HEK293 (cell line): ENCODE measurements at regions not wholly inside any gene's neighbourhood (a gene's known extent, or its start where the extent isn't known, plus 50 kb on each side); places are given as distances from the start of the nearest gene placed in this dataset.

ENCODE experiments used
- CTCF ChIA-PET: fragments of 350-600 bp; formaldehyde crosslinking; extraction: SDS; loops from one replicate; lab custom pipeline; 2021; ENCODE audit warnings: antibody characterized with exemption; lab: Yijun Ruan, JAX
- POLR2A ChIA-PET: fragments of 300-600 bp; formaldehyde crosslinking; extraction: SDS; loops from one replicate; lab custom pipeline; 2020; ENCODE audit warnings: antibody characterized with exemption, inconsistent platforms; lab: Yijun Ruan, JAX
- H3K27ac ChIP-seq: fragments of 200-500 bp; sonication (Bioruptor generic); 2 replicates; pipeline ENCODE4 v1.5.1; 2014; ENCODE audit warnings: low read depth, low read length, control low read depth, inconsistent platforms; ENCODE audit errors: extremely low read depth
- H3K36me3 ChIP-seq, 2 experiments: fragments of 200-500 bp in 1 of 2; sonication (Bioruptor generic) in 1 of 2; 1 replicate in 1 of 2; 2 replicates in 1 of 2; pipeline ENCODE4 v1.5.1; 2014 to 2017; ENCODE audit warnings: inconsistent platforms in 2 of 2, low read length in 2 of 2; ENCODE audit not compliant: control insufficient read depth in 2 of 2, insufficient read depth in 1 of 2
- H3K4me1 ChIP-seq: fragments of 200-500 bp; sonication (Bioruptor generic); 2 replicates; pipeline ENCODE4 v1.5.1; 2014; ENCODE audit warnings: mild to moderate bottlenecking, low read length, inconsistent platforms; ENCODE audit not compliant: control insufficient read depth, insufficient read depth
- H3K4me3 ChIP-seq: 2 replicates; pipeline ENCODE4 v1.5.1; 2011; ENCODE audit warnings: low read depth, mild to moderate bottlenecking, control low read depth, low read length, moderate library complexity
- H3K9me3 ChIP-seq: fragments of 200-500 bp; sonication (Bioruptor generic); 2 replicates; pipeline ENCODE4 v1.5.1; 2014; ENCODE audit warnings: low read depth, low read length, inconsistent platforms; ENCODE audit not compliant: control insufficient read depth, insufficient read depth
- GLI2 ChIP-seq: fragments of 450-650 bp; formaldehyde crosslinking; IDR thresholded peaks from 2 replicates; pipeline ENCODE4; 2017; ENCODE audit warnings: missing biosample characterization, missing genetic modification characterization, low read depth, borderline replicate concordance
- HOXA7 ChIP-seq: sonication (generic); formaldehyde crosslinking; IDR thresholded peaks from 2 replicates; pipeline ENCODE4 v1.8.1; 2022; ENCODE audit warnings: missing genetic modification reagents, borderline replicate concordance
- HOXD13 ChIP-seq: sonication (generic); formaldehyde crosslinking; IDR thresholded peaks from 2 replicates; pipeline ENCODE4 v1.8.0; 2022; ENCODE audit warnings: missing genetic modification reagents, borderline replicate concordance
- MZF1 ChIP-seq: fragments of 450-650 bp; formaldehyde crosslinking; IDR thresholded peaks from 2 replicates; pipeline ENCODE4 v1.5.1; 2017; ENCODE audit warnings: missing biosample characterization, missing genetic modification characterization, borderline replicate concordance
- SCRT2 ChIP-seq: fragments of 450-650 bp; formaldehyde crosslinking; IDR thresholded peaks from 2 replicates; pipeline ENCODE4 v1.5.1; 2016; ENCODE audit warnings: missing biosample characterization, missing genetic modification characterization
- TCF7L2 ChIP-seq: IDR thresholded peaks from 2 replicates; pipeline ENCODE4 v1.6.1; 2011; ENCODE audit warnings: low read depth, mild to moderate bottlenecking, inconsistent platforms, low read length, moderate library complexity, borderline replicate concordance
- YY1 ChIP-seq: fragments of 450-650 bp; formaldehyde crosslinking; IDR thresholded peaks from 2 replicates; pipeline ENCODE4 v1.5.1; 2018; ENCODE audit warnings: missing biosample characterization, missing genetic modification characterization
- ZBTB48 ChIP-seq: fragments of 450-650 bp; formaldehyde crosslinking; IDR thresholded peaks from 2 replicates; pipeline ENCODE4 v1.5.1; 2016; ENCODE audit warnings: missing biosample characterization, missing genetic modification characterization
- ZBTB8A ChIP-seq: fragments of 450-650 bp; formaldehyde crosslinking; IDR thresholded peaks from 2 replicates; pipeline ENCODE4 v1.5.1; 2016; ENCODE audit warnings: missing biosample characterization, missing genetic modification characterization
- ZEB2 ChIP-seq: fragments of 450-650 bp; formaldehyde crosslinking; IDR thresholded peaks from 2 replicates; pipeline ENCODE4 v1.5.1; 2016; ENCODE audit warnings: missing biosample characterization, missing genetic modification characterization
- ZFP3 ChIP-seq: fragments of 450-650 bp; formaldehyde crosslinking; IDR thresholded peaks from 2 replicates; pipeline ENCODE4 v1.5.1; 2016; ENCODE audit warnings: low read depth, missing biosample characterization, missing genetic modification characterization
- ZIC2 ChIP-seq: fragments of 450-650 bp; formaldehyde crosslinking; IDR thresholded peaks from 2 replicates; pipeline ENCODE4 v1.5.1; 2016; ENCODE audit warnings: missing biosample characterization, missing genetic modification characterization
- ZNF10 ChIP-seq: fragments of 450-650 bp; formaldehyde crosslinking; IDR thresholded peaks from 2 replicates; pipeline ENCODE4 v1.5.1; 2017; ENCODE audit warnings: missing biosample characterization, missing genetic modification characterization
- ZNF112 ChIP-seq: fragments of 450-650 bp; formaldehyde crosslinking; IDR thresholded peaks from 2 replicates; pipeline ENCODE4 v1.5.0; 2017; ENCODE audit warnings: missing biosample characterization, missing genetic modification characterization
- ZNF133 ChIP-seq: fragments of 450-650 bp; formaldehyde crosslinking; IDR thresholded peaks from 2 replicates; pipeline ENCODE4 v1.5.1; 2016; ENCODE audit warnings: missing biosample characterization, missing genetic modification characterization
- ZNF248 ChIP-seq: fragments of 450-650 bp; formaldehyde crosslinking; IDR thresholded peaks from 2 replicates; pipeline ENCODE4 v1.5.1; 2017; ENCODE audit warnings: missing biosample characterization, missing genetic modification characterization
- ZNF341 ChIP-seq: fragments of 450-650 bp; formaldehyde crosslinking; IDR thresholded peaks from 2 replicates; pipeline ENCODE4; 2016; ENCODE audit warnings: low read depth, missing biosample characterization, missing genetic modification characterization
- ZNF426 ChIP-seq: fragments of 450-650 bp; formaldehyde crosslinking; IDR thresholded peaks from 2 replicates; pipeline ENCODE4 v1.5.1; 2017; ENCODE audit warnings: missing biosample characterization, missing genetic modification characterization, mild to moderate bottlenecking, inconsistent platforms, moderate library complexity
- ZNF530 ChIP-seq: fragments of 450-650 bp; formaldehyde crosslinking; IDR thresholded peaks from 2 replicates; pipeline ENCODE4 v1.5.1; 2016; ENCODE audit warnings: low read depth, missing biosample characterization, missing genetic modification characterization
- ZNF560 ChIP-seq: fragments of 450-650 bp; formaldehyde crosslinking; IDR thresholded peaks from 2 replicates; pipeline ENCODE4 v1.5.1; 2017; ENCODE audit warnings: missing biosample characterization, missing genetic modification characterization, borderline replicate concordance
- ZNF585B ChIP-seq: fragments of 450-650 bp; formaldehyde crosslinking; IDR thresholded peaks from 2 replicates; pipeline ENCODE4 v1.5.1; 2016; ENCODE audit warnings: missing biosample characterization, missing genetic modification characterization
- ZNF610 ChIP-seq: fragments of 450-650 bp; formaldehyde crosslinking; IDR thresholded peaks from 2 replicates; pipeline ENCODE4 v1.5.1; 2016; ENCODE audit warnings: missing biosample characterization, missing genetic modification characterization, borderline replicate concordance
- ZNF747 ChIP-seq: fragments of 450-650 bp; formaldehyde crosslinking; IDR thresholded peaks from 2 replicates; pipeline ENCODE4 v1.5.1; 2016; ENCODE audit warnings: missing biosample characterization, missing genetic modification characterization
- ZSCAN23 ChIP-seq: fragments of 450-650 bp; formaldehyde crosslinking; IDR thresholded peaks from 2 replicates; pipeline ENCODE4 v1.5.1; 2016; ENCODE audit warnings: missing biosample characterization, missing genetic modification characterization
- TF ChIP-seq, protein P1 (sequence below): fragments of 450-650 bp; formaldehyde crosslinking; IDR thresholded peaks from 2 replicates; pipeline ENCODE4 v1.5.1; 2016; ENCODE audit warnings: missing biosample characterization, missing genetic modification characterization, low read depth
- TF ChIP-seq, protein P2 (sequence below): fragments of 450-650 bp; formaldehyde crosslinking; conservative IDR thresholded peaks from 2 replicates; pipeline ENCODE4 v1.5.1; 2016; ENCODE audit warnings: low read depth, missing biosample characterization, missing genetic modification characterization
- TF ChIP-seq, protein P3 (sequence below): fragments of 450-650 bp; formaldehyde crosslinking; IDR thresholded peaks from 2 replicates; pipeline ENCODE4 v1.5.1; 2016; ENCODE audit warnings: missing biosample characterization, missing genetic modification characterization, low read depth
- TF ChIP-seq, protein P4 (sequence below): fragments of 450-650 bp; formaldehyde crosslinking; IDR thresholded peaks from 2 replicates; pipeline ENCODE4 v1.5.1; 2016; ENCODE audit warnings: missing biosample characterization, missing genetic modification characterization, borderline replicate concordance
- TF ChIP-seq, protein P5 (sequence below): IDR thresholded peaks from 2 replicates; pipeline ENCODE4 v1.6.1; 2011; ENCODE audit warnings: mild to moderate bottlenecking, low read depth, low read length, borderline replicate concordance

DNA sequence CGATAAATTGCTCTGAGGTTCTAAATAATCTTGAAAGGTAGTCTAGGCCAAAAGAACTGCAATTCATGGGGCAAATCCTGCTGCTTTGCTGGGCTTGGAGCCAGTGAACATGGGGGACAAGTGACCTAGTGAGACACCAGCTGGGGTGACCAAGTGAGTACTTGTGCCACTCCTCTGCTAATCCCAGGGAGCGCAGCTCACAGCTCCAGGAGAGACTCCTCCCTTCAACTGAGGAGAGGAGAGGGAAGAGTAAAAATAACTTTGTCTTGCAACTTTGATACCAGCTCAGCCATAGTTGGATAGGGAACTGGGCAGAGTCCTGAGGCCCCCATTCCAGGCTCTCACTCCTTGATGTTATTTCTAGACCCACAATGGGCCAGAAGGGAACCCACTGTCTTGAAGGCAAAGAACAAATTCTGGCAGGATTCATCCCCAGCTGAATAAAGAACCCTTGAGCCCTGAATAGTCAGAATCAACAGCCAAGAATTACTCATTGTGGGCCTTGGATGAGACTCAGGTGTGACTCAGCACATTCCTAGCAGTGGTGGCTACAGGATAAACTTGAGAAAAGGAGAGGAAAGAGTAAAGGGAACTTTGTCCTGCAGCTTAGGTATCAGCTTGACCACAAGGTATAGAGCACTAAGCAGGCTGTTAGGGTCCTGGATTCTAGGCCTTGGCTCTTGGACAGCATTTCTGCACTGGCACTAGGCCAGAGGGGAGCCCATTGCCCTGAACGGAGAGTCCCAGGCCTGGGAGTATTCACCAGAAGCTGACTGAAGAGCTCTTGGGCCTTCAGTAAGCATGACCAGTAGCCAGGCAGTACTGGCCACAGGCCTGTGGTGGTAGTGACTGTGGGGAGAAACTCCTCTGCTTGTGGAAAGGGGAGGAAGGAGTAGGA, 288.3 kb upstream of the CDH18 start:
- ChIA-PET POLR2A (no interaction called here), CTCF (no interaction called here)
- Histone ChIP-seq H3K4me1 (no peaks in the 10 kb centered on the region), H3K36me3 (no peaks in the 10 kb centered on the region), H3K27ac (no peak overlapping the region), H3K4me3 (no peak overlapping the region), H3K9me3 (no peaks in the 10 kb centered on the region)
- no peak for TF ChIP-seq SCRT2 (tag by site-specific recombination)

DNA sequence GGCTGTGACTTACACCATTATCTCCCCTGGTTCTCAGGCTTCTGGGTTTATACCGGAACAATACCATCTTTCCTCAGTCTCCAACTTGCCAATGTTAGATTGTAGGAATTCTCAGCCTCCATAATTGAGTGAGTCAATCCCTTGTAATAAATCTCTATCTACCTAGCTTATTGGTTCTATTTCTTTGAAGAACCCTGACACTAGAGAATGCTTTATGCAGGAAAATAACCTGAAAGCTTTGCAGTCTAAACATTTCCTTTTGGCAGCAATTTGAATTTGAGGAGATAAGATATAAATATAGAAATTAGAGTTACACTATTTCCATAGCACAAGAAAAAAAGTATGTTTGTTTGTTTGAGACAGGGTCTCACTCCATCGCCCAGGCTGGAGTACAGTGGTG, 278.1 kb upstream of the CDH18 start:
- no peaks in the 10 kb centered on the region for H3K4me1 ChIP-seq
- CTCF ChIA-PET, result no interaction called here

DNA sequence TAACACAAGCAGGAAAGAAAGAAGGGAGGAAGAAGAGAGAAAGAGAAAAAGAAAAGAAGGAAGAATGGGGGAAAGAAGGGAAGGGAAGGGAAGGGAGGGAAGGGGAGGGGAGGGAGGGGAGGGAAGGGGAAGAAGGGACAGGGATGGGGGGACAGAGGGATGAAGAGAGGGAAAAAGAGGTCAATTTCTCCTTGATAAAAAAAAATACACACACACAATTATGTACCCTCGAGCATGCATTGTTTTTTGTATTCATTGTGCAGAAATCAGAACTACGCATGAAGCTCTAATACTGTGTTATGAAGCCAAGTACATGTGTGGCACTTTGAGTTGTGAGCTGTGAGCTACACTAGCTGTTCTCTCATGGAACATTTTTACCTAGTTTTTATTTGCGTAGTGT, 274.9 kb upstream of the CDH18 start:
- Histone ChIP-seq H3K4me1 (no peaks in the 10 kb centered on the region), H3K36me3 (no peaks in the 10 kb centered on the region), H3K4me3 (no peak overlapping the region), H3K27ac (no peak overlapping the region), H3K9me3 (no peaks in the 10 kb centered on the region)
- ChIA-PET POLR2A (no interaction called here), CTCF (no interaction called here)
- no peak for TF ChIP-seq ZNF530 (tag by site-specific recombination)
- no peak for TF ChIP-seq HOXA7 (CRISPR knock-in tag)
- TF ChIP-seq ZNF10 (tag by site-specific recombination), result no peak
- no peak for TF ChIP-seq ZBTB8A (tag by site-specific recombination)
- TF ChIP-seq, protein P1, sequence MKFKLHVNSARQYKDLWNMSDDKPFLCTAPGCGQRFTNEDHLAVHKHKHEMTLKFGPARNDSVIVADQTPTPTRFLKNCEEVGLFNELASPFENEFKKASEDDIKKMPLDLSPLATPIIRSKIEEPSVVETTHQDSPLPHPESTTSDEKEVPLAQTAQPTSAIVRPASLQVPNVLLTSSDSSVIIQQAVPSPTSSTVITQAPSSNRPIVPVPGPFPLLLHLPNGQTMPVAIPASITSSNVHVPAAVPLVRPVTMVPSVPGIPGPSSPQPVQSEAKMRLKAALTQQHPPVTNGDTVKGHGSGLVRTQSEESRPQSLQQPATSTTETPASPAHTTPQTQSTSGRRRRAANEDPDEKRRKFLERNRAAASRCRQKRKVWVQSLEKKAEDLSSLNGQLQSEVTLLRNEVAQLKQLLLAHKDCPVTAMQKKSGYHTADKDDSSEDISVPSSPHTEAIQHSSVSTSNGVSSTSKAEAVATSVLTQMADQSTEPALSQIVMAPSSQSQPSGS, result no peak
- TF ChIP-seq, protein P2, sequence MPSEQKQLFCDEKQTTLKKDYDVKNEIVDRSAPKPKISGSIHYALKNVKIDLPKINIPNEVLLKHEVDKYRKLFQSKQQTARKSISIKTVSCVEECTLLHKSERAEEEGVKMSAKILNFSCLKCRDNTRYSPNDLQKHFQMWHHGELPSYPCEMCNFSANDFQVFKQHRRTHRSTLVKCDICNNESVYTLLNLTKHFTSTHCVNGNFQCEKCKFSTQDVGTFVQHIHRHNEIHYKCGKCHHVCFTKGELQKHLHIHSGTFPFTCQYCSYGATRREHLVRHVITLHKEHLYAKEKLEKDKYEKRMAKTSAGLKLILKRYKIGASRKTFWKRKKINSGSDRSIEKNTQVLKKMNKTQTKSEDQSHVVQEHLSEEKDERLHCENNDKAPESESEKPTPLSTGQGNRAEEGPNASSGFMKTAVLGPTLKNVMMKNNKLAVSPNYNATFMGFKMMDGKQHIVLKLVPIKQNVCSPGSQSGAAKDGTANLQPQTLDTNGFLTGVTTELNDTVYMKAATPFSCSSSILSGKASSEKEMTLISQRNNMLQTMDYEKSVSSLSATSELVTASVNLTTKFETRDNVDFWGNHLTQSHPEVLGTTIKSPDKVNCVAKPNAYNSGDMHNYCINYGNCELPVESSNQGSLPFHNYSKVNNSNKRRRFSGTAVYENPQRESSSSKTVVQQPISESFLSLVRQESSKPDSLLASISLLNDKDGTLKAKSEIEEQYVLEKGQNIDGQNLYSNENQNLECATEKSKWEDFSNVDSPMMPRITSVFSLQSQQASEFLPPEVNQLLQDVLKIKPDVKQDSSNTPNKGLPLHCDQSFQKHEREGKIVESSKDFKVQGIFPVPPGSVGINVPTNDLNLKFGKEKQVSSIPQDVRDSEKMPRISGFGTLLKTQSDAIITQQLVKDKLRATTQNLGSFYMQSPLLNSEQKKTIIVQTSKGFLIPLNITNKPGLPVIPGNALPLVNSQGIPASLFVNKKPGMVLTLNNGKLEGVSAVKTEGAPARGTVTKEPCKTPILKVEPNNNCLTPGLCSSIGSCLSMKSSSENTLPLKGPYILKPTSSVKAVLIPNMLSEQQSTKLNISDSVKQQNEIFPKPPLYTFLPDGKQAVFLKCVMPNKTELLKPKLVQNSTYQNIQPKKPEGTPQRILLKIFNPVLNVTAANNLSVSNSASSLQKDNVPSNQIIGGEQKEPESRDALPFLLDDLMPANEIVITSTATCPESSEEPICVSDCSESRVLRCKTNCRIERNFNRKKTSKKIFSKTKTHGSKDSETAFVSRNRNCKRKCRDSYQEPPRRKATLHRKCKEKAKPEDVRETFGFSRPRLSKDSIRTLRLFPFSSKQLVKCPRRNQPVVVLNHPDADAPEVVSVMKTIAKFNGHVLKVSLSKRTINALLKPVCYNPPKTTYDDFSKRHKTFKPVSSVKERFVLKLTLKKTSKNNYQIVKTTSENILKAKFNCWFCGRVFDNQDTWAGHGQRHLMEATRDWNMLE (tag by site-specific recombination), result no peak
- TF ChIP-seq ZIC2 (tag by site-specific recombination), result no peak
- TF ChIP-seq, protein P3, sequence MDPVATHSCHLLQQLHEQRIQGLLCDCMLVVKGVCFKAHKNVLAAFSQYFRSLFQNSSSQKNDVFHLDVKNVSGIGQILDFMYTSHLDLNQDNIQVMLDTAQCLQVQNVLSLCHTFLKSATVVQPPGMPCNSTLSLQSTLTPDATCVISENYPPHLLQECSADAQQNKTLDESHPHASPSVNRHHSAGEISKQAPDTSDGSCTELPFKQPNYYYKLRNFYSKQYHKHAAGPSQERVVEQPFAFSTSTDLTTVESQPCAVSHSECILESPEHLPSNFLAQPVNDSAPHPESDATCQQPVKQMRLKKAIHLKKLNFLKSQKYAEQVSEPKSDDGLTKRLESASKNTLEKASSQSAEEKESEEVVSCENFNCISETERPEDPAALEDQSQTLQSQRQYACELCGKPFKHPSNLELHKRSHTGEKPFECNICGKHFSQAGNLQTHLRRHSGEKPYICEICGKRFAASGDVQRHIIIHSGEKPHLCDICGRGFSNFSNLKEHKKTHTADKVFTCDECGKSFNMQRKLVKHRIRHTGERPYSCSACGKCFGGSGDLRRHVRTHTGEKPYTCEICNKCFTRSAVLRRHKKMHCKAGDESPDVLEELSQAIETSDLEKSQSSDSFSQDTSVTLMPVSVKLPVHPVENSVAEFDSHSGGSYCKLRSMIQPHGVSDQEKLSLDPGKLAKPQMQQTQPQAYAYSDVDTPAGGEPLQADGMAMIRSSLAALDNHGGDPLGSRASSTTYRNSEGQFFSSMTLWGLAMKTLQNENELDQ (tag by site-specific recombination), result no peak
- TF ChIP-seq, protein P4, sequence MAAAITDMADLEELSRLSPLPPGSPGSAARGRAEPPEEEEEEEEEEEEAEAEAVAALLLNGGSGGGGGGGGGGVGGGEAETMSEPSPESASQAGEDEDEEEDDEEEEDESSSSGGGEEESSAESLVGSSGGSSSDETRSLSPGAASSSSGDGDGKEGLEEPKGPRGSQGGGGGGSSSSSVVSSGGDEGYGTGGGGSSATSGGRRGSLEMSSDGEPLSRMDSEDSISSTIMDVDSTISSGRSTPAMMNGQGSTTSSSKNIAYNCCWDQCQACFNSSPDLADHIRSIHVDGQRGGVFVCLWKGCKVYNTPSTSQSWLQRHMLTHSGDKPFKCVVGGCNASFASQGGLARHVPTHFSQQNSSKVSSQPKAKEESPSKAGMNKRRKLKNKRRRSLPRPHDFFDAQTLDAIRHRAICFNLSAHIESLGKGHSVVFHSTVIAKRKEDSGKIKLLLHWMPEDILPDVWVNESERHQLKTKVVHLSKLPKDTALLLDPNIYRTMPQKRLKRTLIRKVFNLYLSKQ (tag by site-specific recombination), result no peak
- TF ChIP-seq HOXD13, result no peak

More for the DNA sequence above, 278.1 kb upstream of the CDH18 start:
- no peaks in the 10 kb centered on the region for H3K9me3 ChIP-seq
- H3K27ac ChIP-seq, result no peak overlapping the region
- POLR2A ChIA-PET, result no interaction called here
- no peak for TF ChIP-seq ZNF133 (tag by site-specific recombination)
- no peak for TF ChIP-seq ZNF585B
- no peak for TF ChIP-seq ZEB2
- no peak for TF ChIP-seq TCF7L2
- no peak for TF ChIP-seq ZNF747 (tag by site-specific recombination)
- TF ChIP-seq ZNF341 (tag by site-specific recombination), result no peak
- TF ChIP-seq, protein P5, sequence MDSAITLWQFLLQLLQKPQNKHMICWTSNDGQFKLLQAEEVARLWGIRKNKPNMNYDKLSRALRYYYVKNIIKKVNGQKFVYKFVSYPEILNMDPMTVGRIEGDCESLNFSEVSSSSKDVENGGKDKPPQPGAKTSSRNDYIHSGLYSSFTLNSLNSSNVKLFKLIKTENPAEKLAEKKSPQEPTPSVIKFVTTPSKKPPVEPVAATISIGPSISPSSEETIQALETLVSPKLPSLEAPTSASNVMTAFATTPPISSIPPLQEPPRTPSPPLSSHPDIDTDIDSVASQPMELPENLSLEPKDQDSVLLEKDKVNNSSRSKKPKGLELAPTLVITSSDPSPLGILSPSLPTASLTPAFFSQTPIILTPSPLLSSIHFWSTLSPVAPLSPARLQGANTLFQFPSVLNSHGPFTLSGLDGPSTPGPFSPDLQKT, result no peak
- no peak for TF ChIP-seq ZNF248 (tag by site-specific recombination)
- TF ChIP-seq ZBTB48 (tag by site-specific recombination), result no peak
- no peak for TF ChIP-seq ZNF610
- TF ChIP-seq MZF1, result no peak
- TF ChIP-seq ZNF426 (tag by site-specific recombination), result no peak
- no peak for TF ChIP-seq ZNF560 (tag by site-specific recombination)
- no peak for TF ChIP-seq GLI2 (tag by site-specific recombination)
- TF ChIP-seq ZNF112, result no peak
- TF ChIP-seq ZSCAN23 (tag by site-specific recombination), result no peak
- TF ChIP-seq ZFP3, result no peak
- no peak for TF ChIP-seq YY1 (tag by site-specific recombination)
- H3K4me3 ChIP-seq, result no peak overlapping the region
- no peaks in the 10 kb centered on the region for H3K36me3 ChIP-seq
